Heart left ventricle (tissue), 16 donors: ENCODE measurements at regions not wholly inside any gene's neighbourhood (a gene's known extent, or its start where the extent isn't known, plus 50 kb on each side); places are given as distances from the start of the nearest gene placed in this dataset.

ENCODE experiments used
- ATAC-seq, 4 donors: fragments of 200-7000 bp; cut with Tn5 transposase; one replicate each; pipeline ENCODE4 v1.9.1; 2020 to 2022; ENCODE audit warnings: moderate library complexity in 4 of 4, mild to moderate bottlenecking in 3 of 4, moderate number of reproducible peaks in 1 of 4
- DNase-seq, 5 donors: peaks; one replicate each; pipeline ENCODE4 v3.0.0-alpha.2; 2020
- H3K27ac ChIP-seq, 12 donors: fragments of 200-600 bp; sonication (generic) in 4 of 12; one replicate each; pipeline versions ENCODE4 v1.5.0 to v1.8.0; 2016 to 2022; ENCODE audit warnings: mild to moderate bottlenecking in 2 of 12
- H3K27me3 ChIP-seq, 9 donors: fragments of 200-600 bp; sonication (generic) in 2 of 9; one replicate each; pipeline versions ENCODE4 v1.5.1 to v1.8.0; 2016 to 2022; ENCODE audit warnings: mild to moderate bottlenecking in 3 of 9
- H3K36me3 ChIP-seq, 9 donors: fragments of 200-600 bp; sonication (generic) in 2 of 9; one replicate each; pipeline versions ENCODE4 v1.5.0 to v1.8.0; 2018 to 2022; ENCODE audit warnings: mild to moderate bottlenecking in 2 of 9
- H3K4me1 ChIP-seq, 12 donors: fragments of 200-600 bp; sonication (generic) in 4 of 12; one replicate each; pipeline versions ENCODE4 v1.5.0 to v1.8.0; 2016 to 2022; ENCODE audit warnings: mild to moderate bottlenecking in 3 of 12
- H3K4me3 ChIP-seq, 12 donors: fragments of 200-600 bp; sonication (generic) in 4 of 12; one replicate each; pipeline versions ENCODE4 v1.5.0 to v1.8.0; 2017 to 2022; ENCODE audit warnings: mild to moderate bottlenecking in 9 of 12, moderate library complexity in 4 of 12
- H3K9me3 ChIP-seq, 12 donors: fragments of 200-600 bp; sonication (generic) in 4 of 12; one replicate each; pipeline versions ENCODE4 v1.5.0 to v1.8.0; 2016 to 2022; ENCODE audit warnings: mild to moderate bottlenecking in 1 of 12
- POLR2A ChIP-seq, 2 donors: fragments of 450-650 bp; IDR thresholded peaks; one replicate each; pipeline ENCODE4 v1.6.1; 2017; ENCODE audit warnings: antibody characterized with exemption in 2 of 2, mild to moderate bottlenecking in 2 of 2, moderate library complexity in 2 of 2
- WGBS, 4 donors: extraction: QIAGEN DNeasy Blood & Tissue Kit in 2 of 4; methylation state at CpG; one replicate each; pipeline versions ENCODE4 v1.1.5 to v1.1.7; 2013 to 2018; 5-methylcytosine and 5-hydroxymethylcytosine counted together
- intact Hi-C, 10 donors: fragments of 100-400 bp; cut with DNase I; formaldehyde crosslinking; loops; one replicate each; pipeline versions ENCODE4 v1.11.1 to v1.14.2; 2022
- TF ChIP-seq, protein P1 (sequence below), 12 donors: fragments of 200-600 bp; sonication (generic) in 4 of 12; IDR thresholded peaks; one replicate each; pipeline versions ENCODE4 v1.5.0 to v1.8.0; 2018 to 2022; ENCODE audit warnings: antibody characterized with exemption in 12 of 12, mild to moderate bottlenecking in 5 of 12
- donor health status: ischemic (EF 13 %, LVEDD 7.1; RV severe dilation, severe dysfunction).
- donor health status: healthy with polysubstance abuse.
- donor health status: DM: no; HTN: yes; CAD: no.
- donor health status: DM: no; HTN: no; CAD: no.
- donor health status: ischemic (EF 25% LVEDD 6.9; RV normal size, moderate dysfunction).
- donor health status: ischemic (EF 25% LVEDD 5.7; RV mildly dilated, moderate dysfunction).
- donor health status: healthy.
- donor health status: DM: yes; HTN: yes; CAD: no.
- donor health status: ischemic (EF 35%, LVEDD 5.7; RV mildly dilated, moderate dysfunction).
- donor health status: nonischemic (EF 11% LVEDD 7.7; RV severe dilation, severe dysfunction).
- donor health status: DM: yes; HTN: yes; CAD: no.
- donor health status: PGD.
- donor health status: ischemic (EF 29% LVEDD 5.4; RV normal size, mild dysfunction).
- donor health status: nonischemic (EF 23%, LVEDD 6.1; RV moderate dilation, normal function).

GRCh38 chr12:5197131-5197530 lies 153.5 kb downstream of the KCNA5 start:
- intact Hi-C loops = no loop called here
- Histone ChIP-seq H3K4me3 (no peak overlapping the region), H3K36me3 (no peaks in the 10 kb centered on the region), H3K27ac (no peak overlapping the region), H3K27me3 (peaks cover 0 to 20% (median 0%) of the 10 kb centered on the region in 9 donors), H3K4me1 (peaks cover 0 to 7% (median 0%) of the 10 kb centered on the region in 12 donors), H3K9me3 (no peaks in the 10 kb centered on the region)
- ATAC-seq (no peak), DNase-seq (no peak)
- 56 to 90% (median 87%) methylated on average over 1 of the region's 1 CpG for WGBS, 4 donors
- TF ChIP-seq, protein P1, sequence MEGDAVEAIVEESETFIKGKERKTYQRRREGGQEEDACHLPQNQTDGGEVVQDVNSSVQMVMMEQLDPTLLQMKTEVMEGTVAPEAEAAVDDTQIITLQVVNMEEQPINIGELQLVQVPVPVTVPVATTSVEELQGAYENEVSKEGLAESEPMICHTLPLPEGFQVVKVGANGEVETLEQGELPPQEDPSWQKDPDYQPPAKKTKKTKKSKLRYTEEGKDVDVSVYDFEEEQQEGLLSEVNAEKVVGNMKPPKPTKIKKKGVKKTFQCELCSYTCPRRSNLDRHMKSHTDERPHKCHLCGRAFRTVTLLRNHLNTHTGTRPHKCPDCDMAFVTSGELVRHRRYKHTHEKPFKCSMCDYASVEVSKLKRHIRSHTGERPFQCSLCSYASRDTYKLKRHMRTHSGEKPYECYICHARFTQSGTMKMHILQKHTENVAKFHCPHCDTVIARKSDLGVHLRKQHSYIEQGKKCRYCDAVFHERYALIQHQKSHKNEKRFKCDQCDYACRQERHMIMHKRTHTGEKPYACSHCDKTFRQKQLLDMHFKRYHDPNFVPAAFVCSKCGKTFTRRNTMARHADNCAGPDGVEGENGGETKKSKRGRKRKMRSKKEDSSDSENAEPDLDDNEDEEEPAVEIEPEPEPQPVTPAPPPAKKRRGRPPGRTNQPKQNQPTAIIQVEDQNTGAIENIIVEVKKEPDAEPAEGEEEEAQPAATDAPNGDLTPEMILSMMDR (IDR thresholded peaks at IDR 0.05) = no peak
- no peak for TF ChIP-seq POLR2A (IDR thresholded peaks at IDR 0.05)

GRCh38 chr12:5197656-5198055 lies 154.0 kb downstream of the KCNA5 start:
- ATAC-seq = no peak
- DNase-seq = no peak
- H3K27me3 ChIP-seq = peaks cover 0 to 20% (median 0%) of the 10 kb centered on the region in 9 donors
- 83 to 95% (median 90%) methylated on average over 2 of the region's 2 CpGs for WGBS, 4 donors
- H3K4me3 ChIP-seq = no peak overlapping the region
- H3K4me1 ChIP-seq = peaks cover 0 to 7% (median 0%) of the 10 kb centered on the region in 12 donors
- H3K9me3 ChIP-seq = no peaks in the 10 kb centered on the region
- intact Hi-C loops = no loop called here
- H3K27ac ChIP-seq = no peak overlapping the region
- no peaks in the 10 kb centered on the region for H3K36me3 ChIP-seq
- no peak for TF ChIP-seq POLR2A (IDR thresholded peaks at IDR 0.05)
- TF ChIP-seq, protein P1 (IDR thresholded peaks at IDR 0.05) = no peak

- Histone ChIP-seq H3K4me1 (peaks cover 0 to 7% (median 0%) of the 10 kb centered on the region in 12 donors), H3K9me3 (no peaks in the 10 kb centered on the region), H3K36me3 (no peaks in the 10 kb centered on the region), H3K27ac (no peak overlapping the region), H3K4me3 (no peak overlapping the region), H3K27me3 (peaks cover 0 to 20% (median 0%) of the 10 kb centered on the region in 9 donors)
- TF ChIP-seq, protein P1 (IDR thresholded peaks at IDR 0.05) = peak; percentile 51 to 80 (median 71)
- TF ChIP-seq POLR2A (IDR thresholded peaks at IDR 0.05) = no peak
- 21 to 25% (median 23%) methylated on average over 14 of the region's 14 CpGs for WGBS, 4 donors
- intact Hi-C loops = loop anchor here (1.0 to 10.0 kb wide), 5 partner anchors 240 to 444 kb away; no protein-coding TSS in a partner anchor
- DNase-seq = peak; percentile 38 to 77 (median 44)
- ATAC-seq = peak in 3 of 4 donors; percentile 71 to 81 (median 76)
Measured at GRCh38 chr12:5200278-5201087, 156.8 kb downstream of the KCNA5 start.

- peaks cover 0 to 7% (median 0%) of the 10 kb centered on the region in 12 donors for H3K4me1 ChIP-seq
- 61 to 82% (median 74%) methylated on average over 18 of the region's 18 CpGs for WGBS, 4 donors
- no peaks in the 10 kb centered on the region for H3K36me3 ChIP-seq
- DNase-seq = peak in 4 of 5 donors; percentile 34 to 54 (median 47)
- H3K27me3 ChIP-seq = peaks cover 0 to 17% (median 0%) of the 10 kb centered on the region in 9 donors
- H3K27ac ChIP-seq = peak overlapping the region in 1 of 12 donors; percentile 8
- peak in 3 of 4 donors; percentile 60 to 75 (median 65) for ATAC-seq
- no peak for TF ChIP-seq POLR2A (IDR thresholded peaks at IDR 0.05)
- TF ChIP-seq, protein P1 (IDR thresholded peaks at IDR 0.05) = no peak
- H3K9me3 ChIP-seq = no peaks in the 10 kb centered on the region
- H3K4me3 ChIP-seq = peak overlapping the region in 1 of 12 donors; percentile 3
- intact Hi-C loops = loop anchor here in 8 of 10 donors (2.0 to 10.0 kb wide), 4 partner anchors 239 to 443 kb away; no protein-coding TSS in a partner anchor
Measured at GRCh38 chr12:5201554-5202218, 158.0 kb downstream of the KCNA5 start.
